HepG2 (cell line): ENCODE measurements at regions not wholly inside any gene's neighbourhood (a gene's known extent, or its start where the extent isn't known, plus 50 kb on each side); places are given as distances from the start of the nearest gene placed in this dataset.

Source experiments
- ATAC-seq: fragments of 200-7000 bp; cut with Tn5 transposase; 3 replicates; pipeline ENCODE4 v1.9.1; 2020; ENCODE audit warnings: mild to moderate bottlenecking, moderate library complexity
- BruUV-seq: library from RNA; stranded (reverse); fragments of 400-500 nt; replicated peaks from 2 replicates; lab custom pipeline; 2021; lab: Mats Ljungman, UMichigan
- CTCF ChIA-PET: fragments of 300-600 bp; formaldehyde crosslinking; extraction: SDS; loops from one replicate; lab custom pipeline; 2021; ENCODE audit warnings: low total read pairs, inconsistent platforms, low intra/inter-chr PET ratio; lab: Yijun Ruan, JAX
- POLR2A ChIA-PET: fragments of 350-600 bp; sonication (Branson Sonifier 250); formaldehyde crosslinking; loops from one replicate; lab custom pipeline; 2020; ENCODE audit warnings: antibody characterized with exemption, inconsistent platforms; lab: Yijun Ruan, JAX
- DNase-seq: peaks from one replicate; pipeline ENCODE4 v3.0.0-alpha.2; 2015; ENCODE audit warnings: low spot score
- FAIRE-seq: peaks from 3 replicates; lab custom pipeline; 2011; peaks lifted over from hg19 to GRCh38; lab: Jason Lieb, UNC
- H2AFZ ChIP-seq: one replicate; pipeline ENCODE4 v1.6.1; 2011; ENCODE audit warnings: low read length, inconsistent platforms
- H3K27ac ChIP-seq: fragments of 300-600 bp; 3 replicates; pipeline ENCODE4 v1.8.0; 2011; ENCODE audit warnings: mixed run types, mild to moderate bottlenecking, mixed read lengths, low read length, inconsistent platforms; ENCODE audit not compliant: insufficient read depth; ENCODE audit errors: extremely low read length
- H3K27me3 ChIP-seq, 2 experiments: fragments of 200-600 bp in 1 of 2; 2 replicates in 1 of 2; 3 replicates in 1 of 2; pipeline versions ENCODE4 v1.6.0 to v1.8.0; 2011; ENCODE audit warnings: low read length in 2 of 2, mild to moderate bottlenecking in 2 of 2, moderate library complexity in 2 of 2, inconsistent platforms in 1 of 2; ENCODE audit not compliant: insufficient read depth in 2 of 2, control insufficient read depth in 1 of 2
- H3K36me3 ChIP-seq, 2 experiments: fragments of 200-600 bp in 1 of 2; replicated peaks in 1 of 2; 2 replicates in 1 of 2; 3 replicates in 1 of 2; pipeline versions ENCODE4 v1.5.1 to v1.8.0; 2011; ENCODE audit warnings: low read length in 2 of 2, inconsistent platforms in 1 of 2; ENCODE audit not compliant: insufficient read depth in 2 of 2, control insufficient read depth in 1 of 2
- H3K4me1 ChIP-seq: 2 replicates; pipeline ENCODE4 v1.5.1; 2012; ENCODE audit warnings: low read length, inconsistent platforms; ENCODE audit not compliant: insufficient read depth
- H3K4me2 ChIP-seq: 2 replicates; pipeline ENCODE4 v1.6.0; 2011; ENCODE audit warnings: low read depth, low read length, inconsistent platforms
- H3K4me3 ChIP-seq, 3 experiments: fragments of 200-600 bp in 1 of 3; sonication (generic), shearing (Covaris generic) in 1 of 3; replicated peaks in 1 of 3; 2 replicates each; pipeline ENCODE4 v1.5.1; 2011 to 2016; ENCODE audit warnings: low read length in 3 of 3, inconsistent platforms in 2 of 3, low read depth in 2 of 3, mild to moderate bottlenecking in 2 of 3, control low read depth in 1 of 3, mixed read lengths in 1 of 3; ENCODE audit not compliant: insufficient read depth in 1 of 3
- H3K79me2 ChIP-seq: one replicate; pipeline ENCODE4 v1.6.1; 2011; ENCODE audit warnings: low read length, inconsistent platforms; ENCODE audit not compliant: insufficient read depth
- H3K9ac ChIP-seq: 2 replicates; pipeline ENCODE4 v1.6.0; 2011; ENCODE audit warnings: mild to moderate bottlenecking, low read depth, low read length, inconsistent platforms; ENCODE audit not compliant: insufficient read depth
- H3K9me3 ChIP-seq: 2 replicates; pipeline ENCODE4 v1.5.1; 2012; ENCODE audit warnings: mild to moderate bottlenecking, low read length
- H4K20me1 ChIP-seq: 2 replicates; pipeline ENCODE4 v1.6.0; 2011; ENCODE audit warnings: inconsistent platforms, mild to moderate bottlenecking, low read length, moderate library complexity; ENCODE audit not compliant: insufficient read depth
- TBX2 ChIP-seq: sonication (generic); formaldehyde crosslinking; IDR thresholded peaks from 2 replicates; pipeline ENCODE4 v1.5.0; 2020; ENCODE audit warnings: missing genetic modification reagents, mild to moderate bottlenecking, borderline replicate concordance
- TRIM22 ChIP-seq: fragments of 450-650 bp; IDR thresholded peaks from 2 replicates; pipeline ENCODE4 v1.6.1; 2017
- UBTF ChIP-seq: sonication (generic); formaldehyde crosslinking; IDR thresholded peaks from 2 replicates; pipeline ENCODE4 v1.4.0; 2020; ENCODE audit warnings: mild to moderate bottlenecking, missing genetic modification reagents
- ZFP37 ChIP-seq: sonication (generic); formaldehyde crosslinking; IDR thresholded peaks from 2 replicates; pipeline ENCODE4 v1.4.0; 2020; ENCODE audit warnings: missing genetic modification reagents, borderline replicate concordance
- ZNF446 ChIP-seq: sonication (generic); formaldehyde crosslinking; IDR thresholded peaks from 2 replicates; pipeline ENCODE4 v1.5.0; 2020; ENCODE audit warnings: mild to moderate bottlenecking, missing genetic modification reagents
- ZNF564 ChIP-seq: sonication (generic); formaldehyde crosslinking; IDR thresholded peaks from 2 replicates; pipeline ENCODE4 v1.8.1; 2023; ENCODE audit warnings: mild to moderate bottlenecking, missing genetic modification reagents
- ZNF605 ChIP-seq: sonication (generic); formaldehyde crosslinking; IDR thresholded peaks from 2 replicates; pipeline ENCODE4 v1.8.0; 2022; ENCODE audit warnings: mild to moderate bottlenecking, missing genetic modification reagents
- ZNF609 ChIP-seq: sonication (generic); formaldehyde crosslinking; IDR thresholded peaks from 2 replicates; pipeline ENCODE4 v1.4.0; 2020; ENCODE audit warnings: mild to moderate bottlenecking, missing genetic modification reagents, borderline replicate concordance
- ZNF720 ChIP-seq: sonication (generic); formaldehyde crosslinking; IDR thresholded peaks from 2 replicates; pipeline ENCODE4 v1.4.0; 2020; ENCODE audit warnings: missing genetic modification reagents
- ZSCAN31 ChIP-seq: sonication (generic); formaldehyde crosslinking; IDR thresholded peaks from 2 replicates; pipeline ENCODE4 v1.5.0; 2020; ENCODE audit warnings: low read depth, mild to moderate bottlenecking, missing genetic modification reagents
- WGBS: methylation state at CpG from one replicate; pipeline ENCODE4 v1.1.6; 2017; ENCODE audit warnings: low lambda C conversion rate; 5-methylcytosine and 5-hydroxymethylcytosine counted together
- in situ Hi-C: cut with HindIII; loops from 2 replicates; pipeline ENCODE4 v1.10.0; 2017; ENCODE audit warnings: low pct_unique_long_range_greater_than_20kb; ENCODE audit not compliant: extremely low pct_ligation_motif_present
- intact Hi-C: fragments of 100-400 bp; cut with micrococcal nuclease; formaldehyde crosslinking; loops from one replicate; pipeline ENCODE4 v1.10.0; 2022; ENCODE audit not compliant: unreplicated experiment
- TF ChIP-seq, protein P1 (sequence below): sonication (generic); formaldehyde crosslinking; IDR thresholded peaks from 2 replicates; pipeline ENCODE4 v1.5.0; 2020; ENCODE audit warnings: mild to moderate bottlenecking, missing genetic modification reagents, borderline replicate concordance

DNA sequence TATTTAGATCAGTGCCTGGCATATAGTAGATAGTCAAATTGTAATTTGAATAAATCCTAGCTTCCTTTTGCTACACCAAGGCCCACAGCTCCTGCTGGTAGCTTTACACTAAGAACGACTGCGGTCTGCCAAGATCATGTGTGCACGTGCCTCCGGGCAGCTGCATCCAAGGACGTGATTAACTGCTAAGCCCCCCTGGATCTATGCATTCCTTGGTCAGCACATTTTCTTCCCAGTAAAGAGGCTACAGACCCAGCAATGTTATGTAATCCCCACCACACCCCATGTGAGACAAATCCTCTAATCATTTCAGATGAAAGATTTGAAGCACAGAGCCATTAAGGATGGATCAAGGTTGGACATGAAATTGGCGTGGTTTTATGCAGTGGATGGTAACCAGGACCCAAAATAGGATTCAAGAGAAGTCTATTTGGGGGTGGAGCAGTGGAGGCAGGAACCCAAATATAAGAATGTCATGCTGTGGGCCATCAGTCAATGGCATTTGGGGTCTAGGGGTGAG is 65.2 kb upstream of the PEG3 start (continued):
- TF ChIP-seq, protein P1, sequence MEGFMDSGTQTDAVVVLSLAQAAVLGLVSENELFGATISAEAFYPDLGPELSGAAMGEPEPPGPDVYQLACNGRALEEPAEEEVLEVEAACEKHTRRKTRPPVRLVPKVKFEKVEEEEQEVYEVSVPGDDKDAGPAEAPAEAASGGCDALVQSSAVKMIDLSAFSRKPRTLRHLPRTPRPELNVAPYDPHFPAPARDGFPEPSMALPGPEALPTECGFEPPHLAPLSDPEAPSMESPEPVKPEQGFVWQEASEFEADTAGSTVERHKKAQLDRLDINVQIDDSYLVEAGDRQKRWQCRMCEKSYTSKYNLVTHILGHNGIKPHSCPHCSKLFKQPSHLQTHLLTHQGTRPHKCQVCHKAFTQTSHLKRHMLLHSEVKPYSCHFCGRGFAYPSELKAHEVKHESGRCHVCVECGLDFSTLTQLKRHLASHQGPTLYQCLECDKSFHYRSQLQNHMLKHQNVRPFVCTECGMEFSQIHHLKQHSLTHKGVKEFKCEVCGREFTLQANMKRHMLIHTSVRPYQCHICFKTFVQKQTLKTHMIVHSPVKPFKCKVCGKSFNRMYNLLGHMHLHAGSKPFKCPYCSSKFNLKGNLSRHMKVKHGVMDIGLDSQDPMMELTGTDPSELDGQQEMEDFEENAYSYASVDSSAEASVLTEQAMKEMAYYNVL (CRISPR knock-in tag): no peak
- no peak for TF ChIP-seq UBTF (CRISPR knock-in tag)
- TF ChIP-seq ZNF564 (CRISPR knock-in tag): no peak
- no peak for TF ChIP-seq ZNF446
- TF ChIP-seq ZNF720 (CRISPR knock-in tag): no peak

GRCh38 chr19:56912401-56913112 is 72.0 kb upstream of the PEG3 start:
- Histone ChIP-seq H3K4me3 (no peak overlapping the region), H3K4me1 (peaks cover 29% of the 10 kb centered on the region), H3K9me3 (no peaks in the 10 kb centered on the region), H3K27ac (no peak overlapping the region), H3K4me2 (no peak overlapping the region), H3K79me2 (no peaks in the 10 kb centered on the region), H4K20me1 (no peaks in the 10 kb centered on the region), H2AFZ (no peak overlapping the region), H3K9ac (no peak overlapping the region), H3K27me3 (no peaks in the 10 kb centered on the region), H3K36me3 (no peaks in the 10 kb centered on the region)
- CTCF ChIA-PET: no interaction called here
- DNase-seq (no peak), ATAC-seq (no peak), FAIRE-seq (no peak)
- 94% methylated on average over 10 of the region's 10 CpGs for WGBS
- intact Hi-C loops: loop anchor here (10.0 kb wide), 1 partner anchor 62 kb away; no protein-coding TSS in a partner anchor
- no TSS peak for BruUV-seq
- POLR2A ChIA-PET: interaction anchor here (1.6 kb wide), 1 partner anchor 73 kb away, joined by 5 read pairs; no protein-coding TSS in a partner anchor
- in situ Hi-C loops: no loop called here
- TF ChIP-seq TBX2 (no peak), ZSCAN31 (CRISPR knock-in tag) (no peak), ZNF605 (CRISPR knock-in tag) (no peak), TRIM22 (no peak), ZNF609 (CRISPR knock-in tag) (no peak), ZFP37 (CRISPR knock-in tag) (no peak)
